ENCODE measurements at regions not wholly inside any gene's neighbourhood (a gene's known extent, or its start where the extent isn't known, plus 50 kb on each side); places are given as distances from the start of the nearest gene placed in this dataset.
"Not testable (repeated sequence)": the region's sequence is repeated elsewhere in the genome, so short reads cannot be mapped to it uniquely, and the experiment has no call there.

- TF ChIP-seq, protein P1, sequence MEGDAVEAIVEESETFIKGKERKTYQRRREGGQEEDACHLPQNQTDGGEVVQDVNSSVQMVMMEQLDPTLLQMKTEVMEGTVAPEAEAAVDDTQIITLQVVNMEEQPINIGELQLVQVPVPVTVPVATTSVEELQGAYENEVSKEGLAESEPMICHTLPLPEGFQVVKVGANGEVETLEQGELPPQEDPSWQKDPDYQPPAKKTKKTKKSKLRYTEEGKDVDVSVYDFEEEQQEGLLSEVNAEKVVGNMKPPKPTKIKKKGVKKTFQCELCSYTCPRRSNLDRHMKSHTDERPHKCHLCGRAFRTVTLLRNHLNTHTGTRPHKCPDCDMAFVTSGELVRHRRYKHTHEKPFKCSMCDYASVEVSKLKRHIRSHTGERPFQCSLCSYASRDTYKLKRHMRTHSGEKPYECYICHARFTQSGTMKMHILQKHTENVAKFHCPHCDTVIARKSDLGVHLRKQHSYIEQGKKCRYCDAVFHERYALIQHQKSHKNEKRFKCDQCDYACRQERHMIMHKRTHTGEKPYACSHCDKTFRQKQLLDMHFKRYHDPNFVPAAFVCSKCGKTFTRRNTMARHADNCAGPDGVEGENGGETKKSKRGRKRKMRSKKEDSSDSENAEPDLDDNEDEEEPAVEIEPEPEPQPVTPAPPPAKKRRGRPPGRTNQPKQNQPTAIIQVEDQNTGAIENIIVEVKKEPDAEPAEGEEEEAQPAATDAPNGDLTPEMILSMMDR (IDR thresholded peaks at IDR 0.05): not testable (repeated sequence)
- not testable (repeated sequence) for TF ChIP-seq POLR2A (IDR thresholded peaks at IDR 0.05)
Observed at GRCh38 chr15:24271496-24272244, 403.9 kb upstream of the NPAP1 start.

All from sigmoid colon (tissue), 3 donors.